Smooth muscle cell (in vitro differentiated cells): ENCODE measurements at regions not wholly inside any gene's neighbourhood (a gene's known extent, or its start where the extent isn't known, plus 50 kb on each side); places are given as distances from the start of the nearest gene placed in this dataset.

Experiments used
- DNase-seq: peaks from one replicate; lab custom pipeline; 2025; ENCODE audit not compliant: unreplicated experiment; lab: John Stamatoyannopoulos, UW
- H2AFZ ChIP-seq: fragments of 200-600 bp; sonication (generic); 2 replicates; pipeline ENCODE4 v1.6.0; 2016; ENCODE audit warnings: antibody characterized with exemption, low read depth, mild to moderate bottlenecking
- H3F3A ChIP-seq: fragments of 200-600 bp; sonication (generic); 2 replicates; pipeline ENCODE4 v1.6.0; 2017; ENCODE audit warnings: antibody characterized with exemption, low read depth
- H3K27ac ChIP-seq: fragments of 200-600 bp; sonication (generic); 2 replicates; pipeline ENCODE4 v1.5.1; 2016; ENCODE audit warnings: low read depth, mild to moderate bottlenecking
- H3K27me3 ChIP-seq: fragments of 200-600 bp; sonication (generic); 2 replicates; pipeline ENCODE4 v1.6.1; 2016; ENCODE audit warnings: low read depth, mild to moderate bottlenecking
- H3K36me3 ChIP-seq: fragments of 200-600 bp; sonication (generic); 2 replicates; pipeline ENCODE4 v1.5.1; 2016; ENCODE audit warnings: low read depth
- H3K4me1 ChIP-seq: fragments of 200-600 bp; sonication (generic); 2 replicates; pipeline ENCODE4 v1.5.1; 2016; ENCODE audit warnings: low read depth
- H3K4me2 ChIP-seq: fragments of 200-600 bp; sonication (generic); 2 replicates; pipeline ENCODE4 v1.6.0; 2016; ENCODE audit warnings: mild to moderate bottlenecking
- H3K4me3 ChIP-seq: fragments of 200-600 bp; sonication (generic); 2 replicates; pipeline ENCODE4 v1.5.1; 2016; ENCODE audit warnings: mild to moderate bottlenecking
- H3K79me2 ChIP-seq: fragments of 200-600 bp; sonication (generic); 2 replicates; pipeline ENCODE4 v1.6.0; 2016; ENCODE audit warnings: low read depth, mild to moderate bottlenecking
- H3K9ac ChIP-seq: fragments of 200-600 bp; sonication (generic); 2 replicates; pipeline ENCODE4 v1.6.0; 2016; ENCODE audit warnings: low read depth
- H3K9me3 ChIP-seq: fragments of 200-600 bp; sonication (generic); replicated peaks from 2 replicates; pipeline ENCODE4 v1.5.1; 2016; ENCODE audit warnings: low read depth
- H4K20me1 ChIP-seq: fragments of 200-600 bp; sonication (generic); 2 replicates; pipeline ENCODE4 v1.6.0; 2016; ENCODE audit warnings: low read depth
- WGBS: methylation state at CpG from one replicate; pipeline ENCODE4 v1.1.7; 2016; ENCODE audit warnings: low lambda C conversion rate; 5-methylcytosine and 5-hydroxymethylcytosine counted together
- TF ChIP-seq, protein P1 (sequence below): fragments of 200-600 bp; sonication (generic); IDR thresholded peaks from 2 replicates; pipeline ENCODE4 v1.5.1; 2017; ENCODE audit warnings: borderline replicate concordance, mild to moderate bottlenecking, antibody characterized with exemption; ENCODE audit not compliant: insufficient read depth, poor library complexity, severe bottlenecking

DNA sequence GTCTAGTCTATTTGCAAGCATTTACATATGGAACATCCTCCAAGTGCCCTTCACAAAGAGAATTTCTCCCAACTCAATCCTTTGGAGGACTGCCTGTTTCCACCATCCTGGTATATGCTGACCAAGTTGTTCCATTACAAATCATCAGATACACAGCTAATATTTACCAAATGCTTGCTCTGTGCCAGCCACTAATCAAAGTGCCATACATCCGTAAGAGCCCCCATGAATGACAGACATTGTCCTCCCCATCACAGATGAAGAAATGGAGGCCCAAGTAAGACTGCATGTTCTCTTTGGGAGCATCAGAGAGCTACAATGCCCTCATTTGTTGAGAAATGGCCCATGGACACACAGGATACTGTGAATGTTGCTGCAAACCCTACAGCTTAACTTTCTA lies 130.0 kb upstream of the BACE2 start:
- Histone ChIP-seq H3K4me2 (no peak overlapping the region), H4K20me1 (no peaks in the 10 kb centered on the region), H3F3A (no peaks in the 10 kb centered on the region), H3K4me1 (no peaks in the 10 kb centered on the region), H3K4me3 (no peak overlapping the region), H3K27ac (no peak overlapping the region), H3K79me2 (no peaks in the 10 kb centered on the region), H2AFZ (no peak overlapping the region), H3K9me3 (no peaks in the 10 kb centered on the region), H3K9ac (no peak overlapping the region), H3K27me3 (no peaks in the 10 kb centered on the region), H3K36me3 (no peaks in the 10 kb centered on the region)
- no peak for DNase-seq
- TF ChIP-seq, protein P1, sequence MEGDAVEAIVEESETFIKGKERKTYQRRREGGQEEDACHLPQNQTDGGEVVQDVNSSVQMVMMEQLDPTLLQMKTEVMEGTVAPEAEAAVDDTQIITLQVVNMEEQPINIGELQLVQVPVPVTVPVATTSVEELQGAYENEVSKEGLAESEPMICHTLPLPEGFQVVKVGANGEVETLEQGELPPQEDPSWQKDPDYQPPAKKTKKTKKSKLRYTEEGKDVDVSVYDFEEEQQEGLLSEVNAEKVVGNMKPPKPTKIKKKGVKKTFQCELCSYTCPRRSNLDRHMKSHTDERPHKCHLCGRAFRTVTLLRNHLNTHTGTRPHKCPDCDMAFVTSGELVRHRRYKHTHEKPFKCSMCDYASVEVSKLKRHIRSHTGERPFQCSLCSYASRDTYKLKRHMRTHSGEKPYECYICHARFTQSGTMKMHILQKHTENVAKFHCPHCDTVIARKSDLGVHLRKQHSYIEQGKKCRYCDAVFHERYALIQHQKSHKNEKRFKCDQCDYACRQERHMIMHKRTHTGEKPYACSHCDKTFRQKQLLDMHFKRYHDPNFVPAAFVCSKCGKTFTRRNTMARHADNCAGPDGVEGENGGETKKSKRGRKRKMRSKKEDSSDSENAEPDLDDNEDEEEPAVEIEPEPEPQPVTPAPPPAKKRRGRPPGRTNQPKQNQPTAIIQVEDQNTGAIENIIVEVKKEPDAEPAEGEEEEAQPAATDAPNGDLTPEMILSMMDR, result no peak
- WGBS, result 100% methylated on average over 1 of the region's 1 CpG

DNA sequence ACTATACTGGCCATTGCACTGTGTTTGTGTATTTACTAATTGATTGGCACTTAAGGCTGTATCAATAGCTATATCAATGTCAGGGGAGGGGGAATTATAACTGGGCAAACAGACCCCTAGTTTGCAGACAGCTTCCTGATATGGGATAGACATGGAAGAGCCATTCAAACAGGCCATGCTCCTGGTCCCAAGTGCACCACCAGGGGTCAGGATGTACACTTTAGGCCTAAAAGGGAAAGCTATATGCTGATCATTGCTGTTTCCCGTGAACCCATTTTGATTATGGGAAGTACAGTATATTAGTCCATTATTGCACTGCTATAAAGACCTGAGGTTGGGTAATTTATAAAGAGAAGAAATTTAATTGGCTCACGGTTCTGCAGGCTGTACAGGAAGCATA lies 124.9 kb upstream of the BACE2 start:
- no peaks in the 10 kb centered on the region for H3F3A ChIP-seq
- TF ChIP-seq, protein P1, result peak; percentile 19
- no peak overlapping the region for H2AFZ ChIP-seq
- no peak overlapping the region for H3K4me3 ChIP-seq
- no peaks in the 10 kb centered on the region for H3K36me3 ChIP-seq
- no peak overlapping the region for H3K4me2 ChIP-seq
- no peak for DNase-seq
- H4K20me1 ChIP-seq, result no peaks in the 10 kb centered on the region
- H3K79me2 ChIP-seq, result no peaks in the 10 kb centered on the region
- 84% methylated on average over 2 of the region's 2 CpGs for WGBS
- H3K27ac ChIP-seq, result no peak overlapping the region
- no peaks in the 10 kb centered on the region for H3K9me3 ChIP-seq
- H3K9ac ChIP-seq, result no peak overlapping the region
- H3K27me3 ChIP-seq, result no peaks in the 10 kb centered on the region
- H3K4me1 ChIP-seq, result no peaks in the 10 kb centered on the region

DNA sequence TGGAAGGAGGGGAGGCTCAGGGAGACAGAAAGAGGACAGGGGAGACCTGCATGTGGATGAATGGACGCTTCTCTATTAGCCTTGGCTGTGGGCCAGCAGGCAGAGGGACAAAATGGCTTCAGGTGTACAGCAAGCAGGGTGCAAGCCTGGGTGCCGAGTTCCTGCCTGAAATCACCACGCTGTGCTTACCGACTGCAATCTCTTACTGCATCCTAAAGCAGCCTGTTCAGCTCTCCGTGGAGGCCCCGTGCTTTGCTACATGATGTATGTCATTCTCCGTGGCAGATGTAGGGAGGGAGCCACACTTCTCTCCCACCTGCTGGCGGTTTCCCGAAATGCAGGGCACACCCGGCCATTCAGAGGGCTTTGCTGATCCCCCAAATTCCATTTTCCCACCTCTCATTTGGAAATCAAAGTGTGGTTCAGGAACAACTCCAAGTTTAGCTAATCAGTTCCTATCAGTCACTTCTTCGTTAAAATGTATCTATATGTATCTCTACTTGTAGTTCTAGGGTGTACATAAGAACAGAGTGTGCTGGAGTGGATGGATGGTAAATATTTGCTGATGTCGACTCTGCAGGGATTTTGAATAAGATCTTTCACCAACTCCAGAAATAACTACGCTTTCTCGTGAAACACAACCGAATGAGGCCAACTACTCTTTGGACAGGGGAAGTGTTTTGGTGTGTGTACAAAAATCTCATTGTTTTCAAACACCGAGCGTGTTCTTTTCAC lies 122.3 kb upstream of the BACE2 start:
- 60% methylated on average over 17 of the region's 17 CpGs for WGBS
- no peaks in the 10 kb centered on the region for H3K79me2 ChIP-seq
- no peak overlapping the region for H3K4me2 ChIP-seq
- H3K9ac ChIP-seq, result no peak overlapping the region
- H3K4me3 ChIP-seq, result no peak overlapping the region
- TF ChIP-seq, protein P1, result peak; percentile 31
- DNase-seq, result no peak
- no peaks in the 10 kb centered on the region for H3F3A ChIP-seq
- no peaks in the 10 kb centered on the region for H3K4me1 ChIP-seq
- H3K36me3 ChIP-seq, result no peaks in the 10 kb centered on the region
- H4K20me1 ChIP-seq, result no peaks in the 10 kb centered on the region
- no peaks in the 10 kb centered on the region for H3K27me3 ChIP-seq
- H3K9me3 ChIP-seq, result no peaks in the 10 kb centered on the region
- H2AFZ ChIP-seq, result no peak overlapping the region
- no peak overlapping the region for H3K27ac ChIP-seq

DNA sequence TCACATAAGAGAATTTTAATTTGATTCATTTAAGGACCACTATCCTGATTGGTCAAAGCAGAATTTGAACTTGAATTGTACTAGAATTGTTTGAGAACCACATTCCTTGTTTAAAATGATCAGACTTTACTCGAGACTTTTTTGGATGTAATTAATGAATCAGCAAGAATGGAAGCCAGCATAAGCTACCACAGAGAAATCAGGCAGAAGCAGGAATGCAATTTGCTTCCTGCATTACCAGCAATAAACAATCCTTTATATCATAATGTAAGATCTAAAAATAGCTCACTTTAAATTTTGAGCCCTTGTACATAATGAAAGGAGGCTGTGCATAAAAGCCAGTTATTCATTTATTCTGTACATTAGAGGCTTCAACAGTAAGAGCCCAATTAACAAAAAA lies 119.8 kb upstream of the BACE2 start:
- TF ChIP-seq, protein P1, result no peak
- Histone ChIP-seq H3K36me3 (no peaks in the 10 kb centered on the region), H3K9ac (no peak overlapping the region), H3K4me3 (no peak overlapping the region), H3K4me1 (no peaks in the 10 kb centered on the region), H3K79me2 (no peaks in the 10 kb centered on the region), H3K4me2 (peak overlapping the region; percentile 46), H3K9me3 (no peaks in the 10 kb centered on the region), H3K27ac (no peak overlapping the region), H4K20me1 (no peaks in the 10 kb centered on the region), H2AFZ (no peak overlapping the region), H3F3A (no peaks in the 10 kb centered on the region), H3K27me3 (no peaks in the 10 kb centered on the region)
- no peak for DNase-seq
- 38% methylated on average over 1 of the region's 1 CpG for WGBS
